ENCODE measurements at regions not wholly inside any gene's neighbourhood (a gene's known extent, or its start where the extent isn't known, plus 50 kb on each side); places are given as distances from the start of the nearest gene placed in this dataset.

DNA sequence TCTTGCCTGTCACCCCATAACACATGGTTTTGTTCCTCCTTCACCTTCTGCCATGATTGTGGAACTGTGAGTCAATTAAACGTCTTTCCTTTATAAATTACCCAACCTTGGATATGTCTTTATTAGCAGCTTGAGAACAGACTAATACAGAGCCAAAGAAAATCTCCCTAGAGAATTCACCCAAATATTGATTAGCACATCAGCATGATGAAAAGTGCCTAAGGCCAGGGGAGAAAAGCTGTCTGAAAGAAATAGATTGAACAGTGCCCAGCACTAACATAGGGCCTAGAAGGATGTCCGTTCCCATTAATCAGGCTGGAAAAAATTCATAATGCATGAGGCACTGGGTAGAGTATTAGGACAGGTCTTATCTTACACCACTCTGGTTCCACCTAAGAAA lies 111.9 kb upstream of the CALN1 start:
- no peak for DNase-seq (ENCODE audit: low read depth in 3 of 3)

DNA sequence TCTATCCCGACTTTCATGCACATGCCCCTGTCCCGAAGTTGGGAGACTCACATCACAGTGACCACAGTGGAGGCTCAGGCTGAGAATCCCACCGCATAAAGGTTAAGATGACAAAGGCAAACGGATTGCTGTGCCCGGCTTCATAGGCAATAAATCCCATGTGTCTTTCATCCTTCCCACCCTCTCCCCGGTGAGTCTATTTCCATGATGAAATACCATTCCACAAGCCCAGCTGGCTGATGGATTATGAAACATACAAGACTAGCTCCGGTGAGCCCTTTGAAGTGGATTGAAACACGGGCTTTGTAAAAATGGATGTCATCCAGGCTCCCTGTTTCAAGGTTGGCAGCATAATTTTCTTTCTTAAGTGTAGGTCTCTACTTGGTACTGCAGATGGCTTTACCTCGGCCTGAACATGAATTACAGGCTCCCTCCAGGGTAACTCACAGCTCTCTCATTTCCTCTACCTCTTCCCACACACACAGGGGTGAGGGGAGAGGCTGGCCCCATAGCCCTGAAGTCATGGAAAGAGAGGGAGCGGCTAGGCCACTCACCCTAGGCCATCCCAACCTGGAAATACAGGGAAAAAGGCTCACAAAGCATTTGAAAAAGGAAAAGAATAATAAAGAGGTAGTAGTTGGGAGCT lies 92.0 kb upstream of the CALN1 start:
- DNase-seq (ENCODE audit: low read depth in 3 of 3), result no peak

DNA sequence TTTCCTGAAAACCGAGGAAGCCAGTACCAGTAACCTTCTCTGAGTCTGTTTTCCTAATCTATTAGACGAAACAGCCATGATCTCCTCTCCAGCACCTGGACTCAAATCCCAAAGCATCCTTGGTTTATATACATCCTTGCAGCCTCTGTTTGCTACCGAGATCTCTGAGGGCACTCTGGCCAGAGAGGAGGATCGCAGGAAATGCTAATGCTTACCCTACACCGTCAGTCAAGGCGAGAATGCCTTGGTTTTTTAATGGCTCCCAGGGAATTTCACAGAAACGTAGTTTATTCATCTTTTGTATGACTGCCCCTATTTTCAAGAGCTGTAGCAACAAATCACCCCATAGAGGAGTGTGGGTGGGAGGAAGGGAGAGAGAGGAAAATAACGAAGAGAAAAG lies 91.5 kb upstream of the CALN1 start:
- DNase-seq (ENCODE audit: low read depth in 3 of 3), result no peak

DNA sequence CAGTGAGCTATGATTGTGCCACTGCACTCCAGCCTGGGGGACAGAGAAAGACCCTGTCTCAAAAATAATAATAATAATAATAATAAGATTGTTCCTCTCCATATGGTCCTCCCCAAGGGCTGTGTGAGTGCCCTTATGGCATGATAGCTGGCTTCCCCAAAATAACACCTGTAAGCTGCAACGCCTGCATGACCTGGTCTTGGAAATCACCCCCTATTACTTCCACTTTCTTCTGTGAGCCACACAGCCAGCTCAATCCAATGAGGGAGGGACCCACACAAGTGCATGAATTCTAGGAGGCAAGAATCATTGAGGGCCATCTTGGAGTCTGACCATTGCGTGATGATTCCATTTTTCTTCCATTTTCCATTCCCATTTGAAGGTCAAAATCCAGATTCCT lies 82.7 kb upstream of the CALN1 start:
- DNase-seq (ENCODE audit: low read depth in 3 of 3), result no peak

DNA sequence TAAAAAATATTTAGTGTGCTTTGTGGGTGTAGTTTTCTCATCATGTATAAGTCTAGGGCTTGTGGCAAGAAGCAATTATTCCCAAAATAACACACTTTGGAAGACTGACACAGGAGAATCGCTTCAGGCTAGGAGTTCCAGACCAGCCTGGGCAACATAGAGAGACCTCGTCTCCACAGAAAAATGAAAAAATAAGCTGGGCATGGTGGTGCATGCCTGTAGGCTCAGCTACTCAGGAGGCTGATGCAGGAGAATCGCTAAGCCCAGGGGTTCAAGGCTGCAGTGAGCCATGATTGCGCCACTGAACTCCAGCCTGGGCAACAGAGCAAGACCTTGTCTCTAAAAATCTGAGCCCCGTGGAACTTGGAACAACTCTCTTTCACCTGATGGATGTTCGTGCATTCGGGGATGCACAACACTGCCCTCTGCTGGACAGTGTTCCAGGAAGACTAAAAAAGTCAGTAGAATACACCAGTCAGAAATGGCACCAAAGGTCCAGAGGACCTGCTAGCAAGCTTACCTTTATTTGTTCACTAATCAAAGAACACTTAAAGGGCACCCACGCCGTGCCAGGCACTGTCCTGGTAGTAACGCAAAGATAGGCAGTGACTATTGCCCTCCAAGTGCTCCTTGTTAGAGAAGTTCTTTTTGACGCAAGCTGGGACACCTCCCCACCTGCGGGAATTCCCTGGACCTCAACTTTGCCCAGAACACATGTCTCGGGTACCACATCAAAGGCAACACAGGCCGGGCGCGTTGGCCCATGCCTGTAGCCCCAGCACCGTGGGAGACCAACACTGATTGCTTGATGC lies 81.9 kb upstream of the CALN1 start:
- peak in 1 of 3 experiments; percentile 23 for DNase-seq (ENCODE audit: low read depth in 3 of 3)

DNA sequence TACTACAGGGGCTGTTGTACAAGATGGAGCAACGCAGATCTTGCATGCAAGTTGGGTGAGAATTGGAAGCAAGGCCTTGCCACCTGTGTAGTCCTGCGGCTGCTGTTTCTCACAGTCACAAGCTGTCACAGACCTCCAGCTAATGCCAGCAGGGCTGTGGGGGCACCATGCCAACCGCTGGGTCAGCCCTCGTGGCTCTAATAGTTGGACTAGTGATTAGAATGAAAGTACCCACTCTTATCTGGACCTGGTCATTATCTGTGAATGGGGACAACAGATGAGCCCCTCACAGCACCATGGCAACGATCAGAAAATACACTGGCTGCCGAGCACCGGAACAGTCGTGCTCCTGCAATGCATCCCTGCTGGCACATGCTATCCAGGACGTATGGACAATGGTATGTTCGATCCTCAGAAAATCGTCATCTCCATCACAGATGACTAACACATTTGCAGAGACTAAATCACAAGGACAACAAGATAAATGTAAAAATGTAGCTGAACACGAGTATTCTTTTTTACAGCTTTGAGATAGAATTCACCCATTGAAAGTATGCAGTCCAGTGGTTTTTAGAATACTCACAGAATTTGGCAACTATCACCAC lies 80.4 kb upstream of the CALN1 start:
- no peak for DNase-seq (ENCODE audit: low read depth in 3 of 3)

DNA sequence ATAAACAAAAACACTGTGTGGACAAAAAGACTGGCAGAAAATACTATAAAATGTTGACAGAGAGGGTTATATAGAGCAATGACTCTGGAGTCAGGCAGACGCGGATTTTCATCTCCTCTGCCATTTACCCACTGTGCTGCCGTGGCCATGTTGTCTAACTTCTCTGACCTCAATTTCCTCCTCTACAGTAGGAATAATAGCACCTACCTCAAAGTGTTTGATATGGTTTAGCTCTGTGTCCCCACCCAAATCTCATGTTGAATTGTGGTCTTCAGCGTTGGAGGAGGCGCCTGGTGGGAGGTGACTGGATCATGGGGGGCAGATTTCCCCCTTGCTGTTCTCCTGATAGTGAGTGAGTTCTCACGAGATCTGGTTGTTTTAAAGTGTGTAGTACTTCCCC lies 78.2 kb upstream of the CALN1 start:
- DNase-seq (ENCODE audit: low read depth in 3 of 3), result no peak

DNA sequence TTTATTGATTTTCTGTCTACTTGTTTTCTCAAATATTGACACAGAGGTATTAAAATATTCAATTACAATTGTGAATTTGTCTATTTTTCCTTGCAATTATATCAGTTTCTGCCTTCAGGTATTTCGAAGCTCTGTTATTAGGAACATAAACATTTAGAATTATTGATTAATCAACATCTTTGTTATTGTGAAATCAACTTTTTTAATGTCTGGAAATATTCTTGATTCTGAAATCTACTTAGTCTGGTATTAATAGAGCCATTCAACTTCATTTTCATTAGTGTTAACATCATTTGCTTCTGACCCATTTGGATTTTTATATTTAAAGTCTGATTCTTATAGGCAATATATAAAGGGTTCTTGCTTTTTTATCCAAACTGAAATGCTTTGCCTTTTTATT lies 69.8 kb upstream of the CALN1 start:
- DNase-seq (ENCODE audit: low read depth in 3 of 3), result no peak

DNA sequence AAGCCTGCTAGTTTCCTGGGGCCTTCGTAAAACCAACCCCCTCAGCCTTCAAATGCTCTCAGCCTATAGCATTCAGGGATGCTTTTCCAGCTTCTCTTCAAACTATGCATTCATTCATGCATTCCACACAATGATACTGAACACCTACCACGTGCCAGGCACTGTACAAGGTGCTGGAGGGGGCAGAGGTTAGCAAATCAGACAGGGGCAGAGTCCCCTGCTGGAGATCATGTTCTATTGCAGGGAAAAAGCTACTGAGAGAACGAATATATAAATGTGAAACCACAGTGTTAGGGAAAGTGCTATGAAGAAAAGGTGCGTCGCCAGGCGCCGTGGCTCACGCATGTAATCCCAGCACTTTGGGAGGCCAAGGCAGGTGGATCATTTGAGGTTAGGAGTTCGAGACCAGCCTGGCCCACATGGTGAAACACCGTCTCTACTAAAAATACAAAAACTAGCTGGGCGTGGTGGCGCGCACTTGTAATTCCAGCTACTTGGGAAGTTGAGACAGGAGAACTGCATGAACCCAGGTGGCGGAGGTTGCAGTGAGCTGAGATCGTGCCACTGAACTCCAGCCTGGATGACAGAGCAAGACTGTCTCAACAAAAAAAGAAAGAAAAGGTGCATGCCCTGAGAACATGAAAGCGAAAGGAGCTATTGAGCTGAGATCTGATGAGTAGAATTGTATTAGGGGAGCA lies 64.6 kb upstream of the CALN1 start:
- DNase-seq (ENCODE audit: low read depth in 3 of 3), result no peak

DNA sequence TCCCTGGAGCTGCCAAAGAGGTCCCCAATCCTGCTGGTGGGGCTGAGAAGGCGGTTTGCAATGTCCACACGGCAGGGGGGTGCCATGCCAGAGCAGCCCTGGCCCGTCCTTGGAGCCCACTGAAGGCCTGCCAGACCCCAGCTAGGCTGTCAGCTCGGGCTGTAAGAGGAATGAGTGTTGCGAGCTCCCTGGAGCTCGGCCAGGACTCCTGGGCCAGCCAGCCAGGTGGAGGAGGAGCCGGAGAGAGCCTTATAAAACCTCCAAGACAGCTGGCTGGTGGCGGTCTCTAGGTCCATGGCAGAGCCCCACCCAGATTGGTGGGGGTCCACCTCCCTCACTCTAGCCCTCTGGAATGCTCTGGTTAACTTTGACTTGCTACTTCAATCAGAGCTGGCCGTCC lies 55.1 kb upstream of the CALN1 start:
- DNase-seq (ENCODE audit: low read depth in 3 of 3), result no peak

DNA sequence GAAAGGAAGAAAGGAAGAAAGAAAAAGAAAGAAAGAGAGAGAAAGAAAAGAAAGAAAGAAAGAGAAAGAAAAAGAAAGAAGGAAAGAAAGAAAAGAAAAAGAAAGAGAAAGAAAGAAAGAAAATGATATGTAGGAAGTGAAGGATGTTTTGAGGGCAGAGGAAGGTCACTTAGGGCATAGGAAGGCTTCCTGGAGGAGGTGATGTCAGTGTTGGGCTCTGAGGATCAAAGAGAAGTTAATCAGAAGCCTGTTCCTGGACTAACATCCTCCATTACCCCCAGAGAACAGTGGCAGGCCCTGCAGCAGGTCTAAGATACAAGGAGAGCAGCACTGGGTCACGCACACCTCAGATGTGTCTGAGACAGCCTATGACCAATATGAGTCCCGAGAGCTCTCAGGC lies 54.7 kb upstream of the CALN1 start:
- DNase-seq (ENCODE audit: low read depth in 3 of 3), result no peak

DNA sequence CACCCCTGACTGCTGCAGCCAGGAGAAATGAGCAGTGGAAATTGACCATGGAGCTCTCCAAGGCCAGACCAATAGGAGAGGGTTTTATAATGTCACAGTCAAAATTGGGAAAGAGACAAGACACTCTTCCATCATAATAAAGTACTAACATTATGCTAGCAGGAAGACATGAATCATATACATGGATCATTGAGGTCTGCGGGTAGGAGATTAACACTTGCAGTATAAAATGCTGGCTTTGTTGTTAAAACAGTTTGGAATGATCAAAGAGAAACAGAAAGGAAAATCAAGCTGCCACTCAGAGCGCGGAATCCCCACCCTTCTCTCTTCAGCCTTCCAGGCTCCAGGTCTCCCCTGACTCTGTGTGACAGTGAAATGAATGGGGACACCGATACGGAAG lies 53.4 kb upstream of the CALN1 start:
- DNase-seq (ENCODE audit: low read depth in 3 of 3), result no peak

DNA sequence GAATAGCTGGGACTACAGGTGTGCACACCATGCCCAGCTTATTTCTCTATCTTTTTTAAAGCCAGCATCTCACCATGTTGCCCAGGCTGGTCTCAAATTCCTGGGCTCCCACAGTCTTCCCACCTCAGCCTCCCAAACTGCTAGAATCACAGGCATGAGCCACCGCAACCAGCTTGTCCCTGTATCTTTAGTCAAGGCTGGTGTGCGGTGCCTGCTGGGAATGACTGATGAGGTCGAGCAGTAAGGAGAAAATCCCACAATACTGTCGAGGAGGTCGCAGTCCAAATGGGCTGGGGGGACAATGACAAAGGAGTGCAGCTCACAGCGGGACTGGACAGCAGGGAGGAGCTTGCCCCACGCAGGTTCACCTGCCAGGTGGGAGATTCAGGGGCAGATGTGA lies 50.2 kb upstream of the CALN1 start:
- DNase-seq (ENCODE audit: low read depth in 3 of 3), result no peak
